OCI-LY7 (cell line): ENCODE measurements at regions not wholly inside any gene's neighbourhood (a gene's known extent, or its start where the extent isn't known, plus 50 kb on each side); places are given as distances from the start of the nearest gene placed in this dataset.

Experiments
- CTCF ChIP-seq: fragments of 200-600 bp; sonication (generic); conservative IDR thresholded peaks from 2 replicates; pipeline ENCODE4 v1.5.1; 2014; ENCODE audit warnings: mild to moderate bottlenecking, antibody characterized with exemption, low read length, moderate library complexity, mixed read lengths
- EZH2phosphoT487 ChIP-seq: fragments of 200-600 bp; sonication (generic); IDR thresholded peaks from 2 replicates; pipeline ENCODE4 v1.6.1; 2018; ENCODE audit warnings: low read depth, borderline replicate concordance, mild to moderate bottlenecking, mixed run types, antibody characterized with exemption, low read length, moderate library complexity, mixed read lengths

GRCh38 chr17:13851889-13852288, 217.4 kb upstream of the COX10 start:
- TF ChIP-seq CTCF = no peak
- TF ChIP-seq EZH2phosphoT487 = no peak
